B cell (primary cell): ENCODE measurements at regions not wholly inside any gene's neighbourhood (a gene's known extent, or its start where the extent isn't known, plus 50 kb on each side); places are given as distances from the start of the nearest gene placed in this dataset.

Source experiments
- ATAC-seq: fragments of 200-7000 bp; cut with Tn5 transposase; one replicate; pipeline ENCODE4 v1.10.0; 2021; ENCODE audit warnings: low read depth, mild to moderate bottlenecking, moderate number of reproducible peaks, moderate library complexity
- CTCF ChIA-PET: fragments of 350-600 bp; sonication (Branson Sonifier 250); formaldehyde crosslinking; loops from one replicate; lab custom pipeline; 2021; ENCODE audit warnings: antibody characterized with exemption, inconsistent platforms; lab: Charles Lee
- POLR2A ChIA-PET: fragments of 350-600 bp; sonication (Branson Sonifier 250); formaldehyde crosslinking; loops from one replicate; lab custom pipeline; 2021; ENCODE audit warnings: antibody characterized with exemption; lab: Charles Lee
- DNase-seq: peaks from one replicate; pipeline ENCODE4 v3.0.0; 2013
- H2AFZ ChIP-seq: 2 replicates; pipeline ENCODE4 v1.6.1; 2012; ENCODE audit warnings: mild to moderate bottlenecking, low read depth, low read length; ENCODE audit not compliant: insufficient read depth, poor library complexity, severe bottlenecking
- H3K27ac ChIP-seq, 2 donors: 1 replicate in 1 of 2; 2 replicates in 1 of 2; pipeline ENCODE4 v1.5.1; 2012 to 2013; ENCODE audit warnings: low read length in 2 of 2, mild to moderate bottlenecking in 2 of 2, moderate library complexity in 1 of 2
- H3K27me3 ChIP-seq, 4 experiments: fragments of 200-600 bp in 1 of 4; sonication (generic) in 1 of 4; replicated peaks in 1 of 4; 1 replicate in 2 of 4; 2 replicates in 2 of 4; pipeline versions ENCODE4 v1.6.1 to v1.7.0; 2013 to 2016; ENCODE audit warnings: low read length in 3 of 4, mild to moderate bottlenecking in 2 of 4, mixed read lengths in 1 of 4, moderate library complexity in 1 of 4; ENCODE audit not compliant: insufficient read depth in 4 of 4, control insufficient read depth in 3 of 4; ENCODE audit errors: control extremely low read depth in 1 of 4
- H3K36me3 ChIP-seq, 2 experiments: replicated peaks in 1 of 2; 1 replicate in 1 of 2; 2 replicates in 1 of 2; pipeline versions ENCODE4 v1.6.1 to v1.7.1; 2013; ENCODE audit warnings: low read length in 1 of 2; ENCODE audit not compliant: insufficient read depth in 2 of 2, control insufficient read depth in 1 of 2; ENCODE audit errors: control extremely low read depth in 1 of 2, extremely low read depth in 1 of 2
- H3K4me1 ChIP-seq, 2 donors: fragments of 200-600 bp in 1 of 2; sonication (generic) in 1 of 2; 1 replicate in 1 of 2; 2 replicates in 1 of 2; pipeline versions ENCODE4 v1.5.1 to v1.6.1; 2013 to 2017; ENCODE audit warnings: low read length in 2 of 2; ENCODE audit not compliant: control insufficient read depth in 2 of 2, insufficient read depth in 2 of 2
- H3K4me2 ChIP-seq: replicated peaks from 2 replicates; pipeline ENCODE3; 2012; ENCODE audit warnings: mild to moderate bottlenecking, low read depth, low read length; ENCODE audit not compliant: poor library complexity, severe bottlenecking
- H3K4me3 ChIP-seq, 5 experiments: fragments of 200-600 bp in 1 of 5; sonication (generic) in 1 of 5; 1 replicate in 3 of 5; 2 replicates in 2 of 5; pipeline versions ENCODE4 v1.5.1 to v1.7.0; 2011 to 2016; ENCODE audit warnings: low read length in 4 of 5, mild to moderate bottlenecking in 4 of 5, low read depth in 2 of 5, control low read depth in 1 of 5, moderate library complexity in 1 of 5; ENCODE audit not compliant: insufficient read depth in 1 of 5; ENCODE audit errors: control extremely low read depth in 1 of 5, extremely low read depth in 1 of 5
- H3K79me2 ChIP-seq: fragments of 200-600 bp; sonication (generic); one replicate; pipeline ENCODE4 v1.6.0; 2016; ENCODE audit warnings: low read length; ENCODE audit not compliant: control insufficient read depth, insufficient read depth
- H3K9ac ChIP-seq: fragments of 200-600 bp; sonication (generic); 2 replicates; pipeline ENCODE4 v1.6.1; 2017; ENCODE audit warnings: mild to moderate bottlenecking, low read length, moderate library complexity
- H3K9me3 ChIP-seq, 3 donors: one replicate each; pipeline versions ENCODE4 v1.6.1 to v1.7.1; 2013; ENCODE audit warnings: low read length in 2 of 3; ENCODE audit not compliant: control insufficient read depth in 2 of 3, insufficient read depth in 1 of 3; ENCODE audit errors: control extremely low read depth in 1 of 3
- H4K20me1 ChIP-seq: 2 replicates; pipeline ENCODE4 v1.6.0; 2012; ENCODE audit warnings: mild to moderate bottlenecking, low read length; ENCODE audit not compliant: insufficient read depth, control insufficient read depth, poor library complexity, severe bottlenecking
- H3K27ac Mint-ChIP-seq: one replicate; pipeline ENCODE4 v1.8.0; 2021; ENCODE audit warnings: mixed read lengths
- H3K27me3 Mint-ChIP-seq: one replicate; pipeline ENCODE4 v1.8.0; 2021; ENCODE audit warnings: mixed read lengths
- H3K4me1 Mint-ChIP-seq: one replicate; pipeline ENCODE4 v1.8.0; 2021; ENCODE audit warnings: mixed read lengths
- H3K4me3 Mint-ChIP-seq: one replicate; pipeline ENCODE4 v1.8.0; 2021; ENCODE audit warnings: mixed read lengths
- H3K9me3 Mint-ChIP-seq: one replicate; pipeline ENCODE4 v1.8.0; 2022; ENCODE audit warnings: mixed read lengths; ENCODE audit not compliant: insufficient read depth
- CTCF ChIP-seq: fragments of 200-600 bp; IDR thresholded peaks from one replicate; pipeline ENCODE4 v1.8.0; 2022; ENCODE audit warnings: antibody characterized with exemption, mild to moderate bottlenecking
- EZH2 ChIP-seq: IDR thresholded peaks from 2 replicates; pipeline ENCODE4 v1.6.1; 2012; ENCODE audit warnings: borderline replicate concordance, low read depth, mild to moderate bottlenecking, moderate library complexity, low read length; ENCODE audit not compliant: insufficient read depth, poor library complexity, severe bottlenecking
- WGBS: methylation state at CpG from one replicate; pipeline ENCODE4 v1.1.5; 2013; ENCODE audit warnings: missing lambda C conversion rate; ENCODE audit not compliant: insufficient coverage; 5-methylcytosine and 5-hydroxymethylcytosine counted together
- intact Hi-C: fragments of 100-400 bp; cut with micrococcal nuclease; formaldehyde crosslinking; loops from one replicate; pipeline ENCODE4 v1.10.0; 2022

- ATAC-seq (no peak), DNase-seq (no peak)
- Histone ChIP-seq H3K36me3 (no peaks in the 10 kb centered on the region), H3K27ac (no peak overlapping the region), H4K20me1 (no peaks in the 10 kb centered on the region), H3K4me1 (no peaks in the 10 kb centered on the region), H3K4me2 (no peak overlapping the region), H3K79me2 (no peaks in the 10 kb centered on the region), H3K27me3 (peaks cover 0 to 13% (median 5%) of the 10 kb centered on the region in 4 experiments), H3K9ac (no peak overlapping the region), H2AFZ (no peak overlapping the region), H3K9me3 (peaks cover 0 to 2% (median 2%) of the 10 kb centered on the region in 3 donors), H3K4me3 (no peak overlapping the region)
- no peaks in the 10 kb centered on the region for H3K4me1 Mint-ChIP-seq
- no peak overlapping the region for H3K4me3 Mint-ChIP-seq
- H3K9me3 Mint-ChIP-seq: peaks cover 3% of the 10 kb centered on the region
- no peak overlapping the region for H3K27ac Mint-ChIP-seq
- H3K27me3 Mint-ChIP-seq: peaks cover 44% of the 10 kb centered on the region
- POLR2A ChIA-PET: no interaction called here
- TF ChIP-seq EZH2: no peak
- no peak for TF ChIP-seq CTCF
- WGBS: 86% methylated on average over 2 of the region's 2 CpGs
- CTCF ChIA-PET: no interaction called here
- intact Hi-C loops: no loop called here
Observed at GRCh38 chr12:65734226-65734625, 90.1 kb upstream of the HMGA2 start.

GRCh38 chr12:65739606-65740005 lies 84.7 kb upstream of the HMGA2 start:
- peaks cover 4 to 12% of the 10 kb centered on the region in 2 donors for H3K4me1 ChIP-seq
- WGBS: no CpG with 5 or more reads among the region's 4 CpGs
- no peak overlapping the region for H3K9ac ChIP-seq
- TF ChIP-seq EZH2 (no peak), CTCF (no peak)
- ATAC-seq (no peak), DNase-seq (no peak)
- H3K79me2 ChIP-seq: no peaks in the 10 kb centered on the region
- no peak overlapping the region for H3K4me3 ChIP-seq
- Mint-ChIP-seq H3K27me3 (peaks cover 37% of the 10 kb centered on the region), H3K4me1 (peaks cover 16% of the 10 kb centered on the region), H3K27ac (no peak overlapping the region), H3K9me3 (peaks cover 3% of the 10 kb centered on the region), H3K4me3 (no peak overlapping the region)
- H3K4me2 ChIP-seq: no peak overlapping the region
- peaks cover 0 to 10% (median 0%) of the 10 kb centered on the region in 4 experiments for H3K27me3 ChIP-seq
- intact Hi-C loops: no loop called here
- CTCF ChIA-PET: no interaction called here
- no peaks in the 10 kb centered on the region for H4K20me1 ChIP-seq
- POLR2A ChIA-PET: no interaction called here
- H3K27ac ChIP-seq: no peak overlapping the region
- peaks cover 0 to 3% (median 2%) of the 10 kb centered on the region in 3 donors for H3K9me3 ChIP-seq
- no peaks in the 10 kb centered on the region for H3K36me3 ChIP-seq
- no peak overlapping the region for H2AFZ ChIP-seq
